ENCODE measurements at regions not wholly inside any gene's neighbourhood (a gene's known extent, or its start where the extent isn't known, plus 50 kb on each side); places are given as distances from the start of the nearest gene placed in this dataset.
"Not testable (repeated sequence)": the region's sequence is repeated elsewhere in the genome, so short reads cannot be mapped to it uniquely, and the experiment has no call there.

GRCh38 chr21:27567381-27567780 lies 600.5 kb upstream of the ADAMTS5 start:
- no peak overlapping the region for H3K27ac ChIP-seq
- DNase-seq, result no peak
- no peaks in the 10 kb centered on the region for H3K36me3 ChIP-seq
- no peak overlapping the region for H3K4me3 ChIP-seq
- H3K27me3 ChIP-seq, result no peaks in the 10 kb centered on the region
- no peaks in the 10 kb centered on the region for H3K9me3 ChIP-seq (replicated peaks)
- peaks cover 47% of the 10 kb centered on the region for H3K4me1 ChIP-seq

- H3K27ac ChIP-seq, result no peak overlapping the region
- H3K4me3 ChIP-seq, result no peak overlapping the region
- H3K4me1 ChIP-seq, result peaks cover 39% of the 10 kb centered on the region
- no peaks in the 10 kb centered on the region for H3K27me3 ChIP-seq
- no peak for DNase-seq
- H3K9me3 ChIP-seq (replicated peaks), result no peaks in the 10 kb centered on the region
- no peaks in the 10 kb centered on the region for H3K36me3 ChIP-seq
Observed at GRCh38 chr21:27566521-27566920, 599.6 kb upstream of the ADAMTS5 start.

GRCh38 chr21:27565364-27565763 lies 598.5 kb upstream of the ADAMTS5 start:
- H3K9me3 ChIP-seq (replicated peaks), result no peaks in the 10 kb centered on the region
- no peaks in the 10 kb centered on the region for H3K36me3 ChIP-seq
- DNase-seq, result no peak
- H3K27ac ChIP-seq, result peak overlapping the region; percentile 20; the same call in 1 of the 2 replicates
- no peaks in the 10 kb centered on the region for H3K27me3 ChIP-seq
- no peak overlapping the region for H3K4me3 ChIP-seq
- peaks cover 29% of the 10 kb centered on the region for H3K4me1 ChIP-seq

- DNase-seq, result peak; percentile 57 to 72
- Histone ChIP-seq H3K4me3 (no peak overlapping the region), H3K27me3 (no peaks in the 10 kb centered on the region), H3K27ac (peak overlapping the region; percentile 20; the same call in 1 of the 2 replicates), H3K36me3 (no peaks in the 10 kb centered on the region), H3K4me1 (peaks cover 23% of the 10 kb centered on the region), H3K9me3 (replicated peaks) (no peaks in the 10 kb centered on the region)
Observed at GRCh38 chr21:27564684-27565301, 597.9 kb upstream of the ADAMTS5 start.

GRCh38 chr21:27562303-27562702 lies 595.4 kb upstream of the ADAMTS5 start:
- no peak for DNase-seq
- Histone ChIP-seq H3K27ac (no peak overlapping the region), H3K36me3 (no peaks in the 10 kb centered on the region), H3K4me3 (no peak overlapping the region), H3K27me3 (no peaks in the 10 kb centered on the region), H3K4me1 (peaks cover 9% of the 10 kb centered on the region), H3K9me3 (replicated peaks) (no peaks in the 10 kb centered on the region)

GRCh38 chr21:27561116-27561515 lies 594.2 kb upstream of the ADAMTS5 start:
- no peak for DNase-seq
- H3K27ac ChIP-seq, result no peak overlapping the region
- H3K4me1 ChIP-seq, result peaks cover 5% of the 10 kb centered on the region

GRCh38 chr21:27557356-27557755 lies 590.5 kb upstream of the ADAMTS5 start:
- DNase-seq, result no peak
- no peak overlapping the region for H3K4me3 ChIP-seq
- no peaks in the 10 kb centered on the region for H3K4me1 ChIP-seq
- H3K27me3 ChIP-seq, result no peaks in the 10 kb centered on the region
- peaks cover 9% of the 10 kb centered on the region; the same call in 1 of the 2 replicates for H3K9me3 ChIP-seq (replicated peaks)
- no peaks in the 10 kb centered on the region for H3K36me3 ChIP-seq
- no peak overlapping the region for H3K27ac ChIP-seq

More at GRCh38 chr21:27561116-27561515, 594.2 kb upstream of the ADAMTS5 start:
- H3K27me3 ChIP-seq, result no peaks in the 10 kb centered on the region
- no peak overlapping the region for H3K4me3 ChIP-seq
- H3K9me3 ChIP-seq (replicated peaks), result peaks cover 4% of the 10 kb centered on the region; the same call in 1 of the 2 replicates
- H3K36me3 ChIP-seq, result no peaks in the 10 kb centered on the region

- no peak overlapping the region for H3K4me3 ChIP-seq
- H3K27ac ChIP-seq, result no peak overlapping the region
- H3K27me3 ChIP-seq, result no peaks in the 10 kb centered on the region
- H3K9me3 ChIP-seq (replicated peaks), result peaks cover 9% of the 10 kb centered on the region; the same call in 1 of the 2 replicates
- H3K4me1 ChIP-seq, result no peaks in the 10 kb centered on the region
- H3K36me3 ChIP-seq, result no peaks in the 10 kb centered on the region
- DNase-seq, result no peak
Observed at GRCh38 chr21:27555996-27556395, 589.1 kb upstream of the ADAMTS5 start.

GRCh38 chr21:27550287-27550686 lies 583.4 kb upstream of the ADAMTS5 start:
- H3K27ac ChIP-seq, result no peak overlapping the region
- no peaks in the 10 kb centered on the region for H3K36me3 ChIP-seq
- H3K4me3 ChIP-seq, result no peak overlapping the region
- 0 out of 2 replicates have a peak, but pooled peaks cover 2% of the 10 kb centered on the region for H3K9me3 ChIP-seq (replicated peaks)
- no peak for DNase-seq
- H3K27me3 ChIP-seq, result no peaks in the 10 kb centered on the region
- H3K4me1 ChIP-seq, result no peaks in the 10 kb centered on the region

GRCh38 chr21:27548486-27548885 lies 581.6 kb upstream of the ADAMTS5 start:
- Histone ChIP-seq H3K27ac (no peak overlapping the region), H3K4me3 (no peak overlapping the region), H3K27me3 (no peaks in the 10 kb centered on the region), H3K4me1 (no peaks in the 10 kb centered on the region), H3K36me3 (no peaks in the 10 kb centered on the region), H3K9me3 (replicated peaks) (0 out of 2 replicates have a peak, but pooled peaks cover 2% of the 10 kb centered on the region)
- DNase-seq, result no peak

GRCh38 chr21:27545754-27546349 lies 579.0 kb upstream of the ADAMTS5 start:
- no peaks in the 10 kb centered on the region for H3K4me1 ChIP-seq
- no peak for DNase-seq
- H3K27ac ChIP-seq, result no peak overlapping the region
- H3K9me3 ChIP-seq (replicated peaks), result no peaks in the 10 kb centered on the region; the same call in 1 of the 2 replicates
- no peaks in the 10 kb centered on the region for H3K27me3 ChIP-seq
- H3K36me3 ChIP-seq, result no peaks in the 10 kb centered on the region
- no peak overlapping the region for H3K4me3 ChIP-seq

GRCh38 chr21:27542126-27542525 lies 575.2 kb upstream of the ADAMTS5 start:
- not testable (repeated sequence) for H3K27me3 ChIP-seq; H3K4me3 ChIP-seq; H3K9me3 ChIP-seq (replicated peaks); H3K36me3 ChIP-seq; H3K27ac ChIP-seq; DNase-seq; H3K4me1 ChIP-seq

- H3K9me3 ChIP-seq (replicated peaks), result no peaks in the 10 kb centered on the region
- H3K36me3 ChIP-seq, result no peaks in the 10 kb centered on the region
- H3K4me1 ChIP-seq, result no peaks in the 10 kb centered on the region; the same call in 1 of the 2 replicates
- H3K4me3 ChIP-seq, result no peak overlapping the region
- H3K27me3 ChIP-seq, result no peaks in the 10 kb centered on the region
- no peak overlapping the region for H3K27ac ChIP-seq
- DNase-seq, result no peak
Observed at GRCh38 chr21:27536319-27536718, 569.4 kb upstream of the ADAMTS5 start.

GRCh38 chr21:27535188-27535587 lies 568.3 kb upstream of the ADAMTS5 start:
- Histone ChIP-seq H3K36me3 (no peaks in the 10 kb centered on the region), H3K27me3 (no peaks in the 10 kb centered on the region), H3K27ac (no peak overlapping the region), H3K4me1 (no peaks in the 10 kb centered on the region; the same call in 1 of the 2 replicates), H3K9me3 (replicated peaks) (no peaks in the 10 kb centered on the region), H3K4me3 (no peak overlapping the region)
- DNase-seq, result no peak

- Histone ChIP-seq H3K36me3 (no peaks in the 10 kb centered on the region), H3K27ac (no peak overlapping the region), H3K27me3 (no peaks in the 10 kb centered on the region), H3K4me1 (no peaks in the 10 kb centered on the region), H3K4me3 (no peak overlapping the region), H3K9me3 (replicated peaks) (no peaks in the 10 kb centered on the region)
- no peak for DNase-seq
Observed at GRCh38 chr21:27534206-27534605, 567.3 kb upstream of the ADAMTS5 start.

GRCh38 chr21:27532076-27532475 lies 565.2 kb upstream of the ADAMTS5 start:
- no peaks in the 10 kb centered on the region for H3K4me1 ChIP-seq
- DNase-seq, result no peak
- no peak overlapping the region for H3K27ac ChIP-seq
- no peak overlapping the region for H3K4me3 ChIP-seq
- H3K36me3 ChIP-seq, result no peaks in the 10 kb centered on the region
- H3K9me3 ChIP-seq (replicated peaks), result no peaks in the 10 kb centered on the region
- no peaks in the 10 kb centered on the region for H3K27me3 ChIP-seq
